HTR-8/SVneo (cell line): ENCODE measurements at regions not wholly inside any gene's neighbourhood (a gene's known extent, or its start where the extent isn't known, plus 50 kb on each side); places are given as distances from the start of the nearest gene placed in this dataset.

ENCODE experiments used
- DNase-seq: peaks from one replicate; pipeline ENCODE4 v3.0.0; 2011; ENCODE audit warnings: low spot score, mixed read lengths; ENCODE audit not compliant: insufficient read length
- FAIRE-seq: peaks from 2 replicates; lab custom pipeline; 2011; peaks lifted over from hg19 to GRCh38; lab: Jason Lieb, UNC

- no peak for DNase-seq
- no peak for FAIRE-seq
Measured at GRCh38 chr1:83027511-83027910, 971.4 kb downstream of the TTLL7 start.

DNA sequence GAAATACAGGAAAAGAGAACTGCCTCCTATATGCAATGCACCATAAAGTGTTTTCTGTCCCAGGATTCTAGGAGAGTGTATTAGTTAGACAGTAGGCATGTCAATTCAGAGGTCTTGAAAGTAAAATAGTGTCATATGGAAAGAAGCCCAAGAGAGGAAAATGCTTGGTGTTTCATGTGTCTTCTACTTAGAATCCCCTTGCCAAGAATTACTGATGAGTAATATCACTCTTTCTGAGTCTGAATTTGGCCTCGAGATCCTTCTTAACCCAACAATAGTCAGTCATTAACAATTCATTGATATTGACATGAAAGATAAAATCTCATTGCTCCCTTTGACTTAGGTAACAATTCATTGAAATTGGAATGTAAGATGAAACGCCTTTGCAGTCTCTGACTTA is 972.2 kb downstream of the TTLL7 start:
- no peak for FAIRE-seq
- DNase-seq: no peak

DNA sequence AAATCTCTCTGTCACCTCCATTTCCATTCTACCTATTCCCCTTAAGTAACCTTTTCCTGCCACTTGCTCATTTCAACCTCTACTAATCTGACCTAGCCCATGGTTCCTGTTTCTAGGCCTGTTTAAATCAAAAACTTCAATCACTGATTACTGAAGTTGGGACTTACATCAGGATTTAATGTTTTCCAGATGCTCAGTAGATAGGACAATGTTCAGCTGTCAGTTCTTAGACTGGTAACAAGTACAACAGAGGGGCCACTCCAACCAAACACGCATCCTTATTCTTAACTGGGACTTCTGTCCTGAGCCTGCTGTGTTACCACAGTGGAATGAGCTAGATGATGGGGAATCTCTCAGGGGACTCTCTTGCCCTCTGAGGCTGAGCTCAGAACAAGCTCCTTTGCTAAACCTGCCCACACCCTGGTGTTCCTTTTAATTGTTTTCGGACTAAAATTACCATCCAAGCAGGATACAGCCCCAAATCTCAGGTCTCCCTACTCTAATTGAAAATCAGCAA is 974.6 kb downstream of the TTLL7 start:
- no peak for FAIRE-seq
- no peak for DNase-seq

DNA sequence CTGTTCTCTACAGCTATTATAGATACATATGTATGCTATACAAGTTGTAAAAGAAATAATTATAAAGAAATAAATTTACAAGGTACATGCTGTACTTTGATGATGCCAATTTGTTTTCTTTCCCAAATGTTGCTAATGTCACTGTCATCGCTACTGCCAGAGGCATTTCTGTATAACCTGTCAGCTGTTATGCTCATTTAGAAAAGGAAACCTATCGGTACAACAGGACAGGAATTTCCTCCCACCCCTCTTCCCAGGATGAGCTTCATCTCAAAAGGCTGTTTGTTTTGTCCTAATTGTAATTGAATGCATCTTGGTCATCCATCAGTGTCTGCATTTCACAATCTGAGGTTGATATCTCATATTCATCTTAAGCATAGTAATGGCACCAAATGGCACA is 975.7 kb downstream of the TTLL7 start:
- DNase-seq (no peak), FAIRE-seq (no peak)

GRCh38 chr1:83022206-83022605 is 976.7 kb downstream of the TTLL7 start:
- no peak for FAIRE-seq
- no peak for DNase-seq

DNA sequence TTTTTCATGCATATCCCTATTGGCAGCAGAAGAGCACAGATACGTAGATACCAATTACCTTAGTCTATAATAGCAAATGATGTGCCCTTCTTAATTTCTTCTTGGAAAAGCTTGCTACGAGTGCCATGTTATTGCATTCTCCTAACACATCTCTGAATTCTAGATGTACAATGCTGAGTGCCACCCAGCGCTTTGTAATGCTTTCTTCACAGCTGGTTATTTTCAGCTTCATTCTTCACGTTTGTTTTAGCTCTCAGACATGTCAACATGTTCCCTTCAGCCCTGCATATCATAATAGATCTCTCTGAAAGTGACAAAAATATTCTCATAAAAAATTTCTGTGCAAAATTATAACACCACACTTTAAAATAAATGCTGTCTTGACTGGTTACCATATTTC is 981.2 kb downstream of the TTLL7 start:
- FAIRE-seq (no peak), DNase-seq (no peak)

DNA sequence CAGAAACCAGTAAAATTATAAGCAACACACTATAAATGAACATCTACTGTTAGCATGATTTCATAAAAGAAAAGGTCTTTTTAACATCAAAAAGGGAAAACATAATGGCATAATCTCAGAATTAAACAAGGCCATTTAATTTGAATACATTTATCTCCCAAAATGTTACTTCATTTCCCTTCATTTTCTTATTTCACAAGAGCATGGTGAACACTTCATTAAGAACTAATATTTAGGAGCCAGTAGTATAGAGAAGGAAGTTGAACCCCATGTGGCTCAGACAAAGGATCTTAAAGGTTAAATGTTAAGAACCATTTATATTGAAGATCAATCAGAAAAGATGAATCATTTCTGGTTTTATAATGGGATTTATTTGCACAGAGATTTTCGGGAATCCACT is 981.7 kb downstream of the TTLL7 start:
- FAIRE-seq (no peak), DNase-seq (no peak)

GRCh38 chr1:83016354-83016849 is 982.5 kb downstream of the TTLL7 start:
- FAIRE-seq (no peak), DNase-seq (no peak)

DNA sequence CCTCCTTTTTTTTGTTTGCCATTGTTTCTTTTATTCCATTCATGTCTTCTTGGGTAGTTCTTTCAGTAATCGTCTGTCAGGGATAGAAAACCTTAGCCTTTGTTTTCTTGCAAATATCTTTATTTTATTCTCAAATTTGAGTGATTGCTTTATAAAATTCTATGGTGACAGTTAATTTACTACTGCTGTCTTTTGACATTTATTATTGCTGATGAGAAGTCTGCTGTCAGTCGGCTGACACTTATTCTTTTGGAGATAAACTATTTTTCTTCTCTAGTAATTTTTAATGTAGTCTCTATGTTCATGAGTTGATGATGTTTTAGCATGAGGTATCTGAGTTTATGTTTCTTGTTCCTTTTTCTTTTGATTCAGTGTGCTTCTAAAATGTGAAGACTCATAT is 983.8 kb downstream of the TTLL7 start:
- DNase-seq (no peak), FAIRE-seq (no peak)

DNA sequence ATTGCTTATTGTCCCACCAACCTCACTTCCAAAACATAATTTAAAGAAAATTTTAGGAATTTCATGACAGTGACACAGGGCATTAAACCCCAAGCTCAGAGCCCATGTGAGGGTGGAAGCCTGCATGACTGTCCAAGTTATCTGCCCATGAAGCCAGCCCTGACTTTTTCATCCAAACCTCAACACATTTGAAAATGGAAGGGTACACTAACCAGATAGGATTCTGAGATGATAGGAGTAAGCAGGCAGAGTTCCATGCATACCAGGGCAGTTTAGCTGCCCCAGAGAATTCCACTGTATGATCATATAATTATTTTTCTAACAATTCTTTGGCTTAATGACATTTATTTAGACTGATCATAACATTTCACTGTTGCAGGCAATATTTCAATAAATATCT is 986.0 kb downstream of the TTLL7 start:
- FAIRE-seq (no peak), DNase-seq (no peak)

- no peak for DNase-seq
- FAIRE-seq: no peak
Measured at GRCh38 chr1:83011265-83011664, 987.7 kb downstream of the TTLL7 start.

DNA sequence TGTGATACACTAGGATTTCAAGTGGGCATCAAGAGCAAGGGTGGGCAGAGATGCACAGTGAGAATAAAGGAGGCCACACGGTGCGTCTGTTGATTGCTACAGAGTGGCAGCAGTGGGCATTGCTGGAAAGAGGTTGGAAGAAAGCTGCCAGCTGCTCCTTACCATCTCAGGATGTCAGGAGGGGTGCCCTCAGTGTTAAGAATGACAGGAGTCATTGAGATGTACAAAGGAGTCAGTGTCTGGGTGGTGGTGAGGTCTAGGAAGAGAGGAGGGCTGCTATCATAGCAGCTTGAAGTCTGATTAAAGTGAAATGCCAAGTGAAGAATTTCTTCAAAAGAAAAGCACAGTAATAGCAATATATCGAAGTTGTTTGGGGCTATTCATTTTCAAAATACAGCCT is 992.7 kb downstream of the TTLL7 start:
- no peak for FAIRE-seq
- no peak for DNase-seq

DNA sequence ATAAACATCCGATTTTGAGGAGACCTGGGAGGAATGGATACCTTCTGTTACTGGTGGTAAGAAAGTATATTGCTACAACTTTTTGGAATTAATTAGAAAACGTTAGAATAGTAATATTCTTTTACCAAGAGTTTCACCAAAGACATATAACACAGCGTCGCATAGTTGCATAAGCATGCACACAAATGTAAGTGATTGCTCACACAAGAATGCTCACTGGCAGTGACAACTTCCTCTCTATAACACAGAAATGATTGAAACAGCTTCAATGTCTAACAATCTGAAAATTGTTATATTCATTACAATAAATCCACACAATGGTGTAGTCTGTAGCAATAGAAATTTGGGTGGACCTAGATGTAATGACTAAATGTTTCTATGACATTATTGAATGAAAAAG is 998.6 kb downstream of the TTLL7 start:
- DNase-seq: no peak
- FAIRE-seq: no peak

- FAIRE-seq: no peak
- no peak for DNase-seq
Measured at GRCh38 chr1:82995951-82996350, 1003.0 kb downstream of the TTLL7 start.

GRCh38 chr1:82994616-82995263 is 1004.2 kb downstream of the TTLL7 start:
- no peak for FAIRE-seq
- no peak for DNase-seq

DNA sequence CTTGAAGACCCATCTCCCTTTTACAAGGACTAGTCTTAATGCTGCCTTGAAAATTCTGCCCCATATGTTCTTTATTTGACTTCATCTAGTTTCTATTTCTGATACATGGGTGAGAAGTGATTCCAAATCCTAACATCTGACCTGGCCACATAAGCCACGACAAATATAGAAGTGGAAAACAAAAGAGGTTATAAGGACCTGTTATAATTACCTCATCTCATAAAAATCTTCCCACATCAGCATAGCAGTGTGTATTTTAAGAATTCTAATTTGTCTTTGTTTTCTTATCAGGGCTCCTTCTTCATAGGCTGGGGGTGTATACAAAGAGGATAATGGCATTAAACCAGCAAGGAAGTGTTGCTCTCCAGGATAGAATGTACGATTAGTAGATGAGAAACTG is 1007.4 kb downstream of the TTLL7 start:
- FAIRE-seq (no peak), DNase-seq (no peak)

DNA sequence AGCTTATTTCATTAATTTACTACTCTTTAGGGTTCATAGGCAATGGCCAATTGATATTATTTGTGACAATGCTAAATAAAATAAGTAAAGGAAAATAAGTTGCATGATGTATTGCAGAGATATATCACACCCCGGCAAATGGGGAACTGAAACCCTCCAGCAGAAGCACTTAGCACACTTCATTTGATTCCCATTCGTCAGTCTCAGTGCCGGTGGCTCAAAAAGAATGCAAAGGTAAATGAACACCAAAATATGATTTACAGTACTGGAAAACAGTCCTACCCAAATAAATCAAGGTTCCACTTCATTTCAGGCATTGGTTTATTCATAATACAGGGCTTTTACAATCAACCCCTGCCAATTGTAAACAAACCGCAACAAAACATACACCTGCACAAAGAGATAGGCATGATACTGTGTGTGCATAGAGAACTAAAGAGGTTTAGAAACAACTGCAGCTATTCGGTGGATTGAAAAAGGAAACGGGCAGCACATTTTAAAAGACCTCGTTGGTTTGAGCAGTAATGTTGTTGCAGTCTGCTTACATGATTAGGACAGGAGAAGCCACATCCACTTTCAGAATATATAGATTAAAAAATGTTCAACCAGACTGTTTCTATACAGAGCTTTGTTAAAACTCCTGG is 1019.2 kb downstream of the TTLL7 start:
- DNase-seq: no peak
- no peak for FAIRE-seq

- DNase-seq (no peak), FAIRE-seq (no peak)
Measured at GRCh38 chr1:82978461-82979324, 1020.2 kb downstream of the TTLL7 start.

DNA sequence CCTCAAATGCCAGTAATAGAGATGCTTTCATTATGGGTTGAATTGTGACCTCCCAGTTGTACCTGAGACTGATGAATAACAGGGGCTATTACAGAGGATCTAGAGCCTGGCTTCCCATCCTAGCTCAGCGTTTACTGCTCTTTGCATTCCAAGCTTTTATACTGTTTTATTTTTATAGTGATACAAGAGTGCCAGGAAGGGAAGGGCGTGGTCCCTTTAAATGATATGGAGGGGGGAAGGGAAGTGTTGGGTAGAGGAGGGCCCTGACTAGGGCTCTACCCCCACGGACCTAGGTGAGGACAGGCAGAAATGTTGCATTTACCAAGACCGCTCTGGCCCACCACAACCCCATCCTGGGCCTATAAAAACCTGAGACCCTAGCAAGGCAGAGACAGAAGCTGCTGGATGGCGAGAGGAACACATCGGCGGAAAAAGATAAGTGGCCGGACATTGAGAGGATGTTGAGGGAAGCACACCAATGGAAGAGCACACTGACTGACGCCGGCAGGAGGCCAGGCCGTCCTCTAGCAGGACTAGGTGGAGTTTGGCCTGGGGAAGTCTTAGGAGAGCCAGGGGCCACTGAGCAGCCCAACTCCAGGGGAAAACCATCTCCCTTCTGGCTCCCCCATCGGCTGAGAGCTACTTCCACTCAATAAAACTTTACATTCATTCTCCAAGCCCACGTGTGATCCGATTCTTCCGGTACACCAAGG is 1025.9 kb downstream of the TTLL7 start:
- no peak for DNase-seq
- no peak for FAIRE-seq

DNA sequence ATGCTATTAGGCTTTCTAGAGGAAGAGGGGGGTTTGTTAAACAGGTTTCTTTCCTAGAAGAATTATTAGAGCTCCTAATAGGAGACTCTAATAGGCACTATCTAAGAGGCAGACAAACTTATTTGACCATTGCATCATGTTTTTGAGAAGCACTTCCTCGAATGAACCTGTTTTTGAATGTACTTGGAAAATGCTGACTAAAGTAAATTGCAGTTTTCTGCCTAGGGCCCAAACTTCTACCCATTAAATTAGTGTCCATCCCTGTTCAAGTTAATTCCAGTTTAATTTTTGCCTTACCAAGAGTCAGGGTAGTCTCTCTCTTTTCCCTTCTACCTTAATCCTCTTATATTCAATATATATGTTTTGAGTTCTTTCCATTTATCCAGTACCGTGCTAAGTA is 1029.6 kb downstream of the TTLL7 start:
- DNase-seq: no peak
- no peak for FAIRE-seq
